Neural progenitor cell (in vitro differentiated cells): ENCODE measurements at regions not wholly inside any gene's neighbourhood (a gene's known extent, or its start where the extent isn't known, plus 50 kb on each side); places are given as distances from the start of the nearest gene placed in this dataset.

Experiments used
- DNase-seq: peaks from one replicate; pipeline ENCODE4 v3.0.0-alpha.2; 2016; ENCODE audit warnings: low spot score
- H2AFZ ChIP-seq: fragments of 200-600 bp; sonication (generic); replicated peaks from 2 replicates; pipeline ENCODE4 v1.6.1; 2016; ENCODE audit warnings: antibody characterized with exemption
- H3F3A ChIP-seq: fragments of 200-600 bp; sonication (generic); 2 replicates; pipeline ENCODE4 v1.6.1; 2016; ENCODE audit warnings: antibody characterized with exemption, low read depth
- H3K27ac ChIP-seq: fragments of 200-600 bp; sonication (generic); 2 replicates; pipeline ENCODE4 v1.5.1; 2016; ENCODE audit warnings: mild to moderate bottlenecking
- H3K27me3 ChIP-seq: fragments of 200-600 bp; sonication (generic); 2 replicates; pipeline ENCODE4 v1.6.1; 2016; ENCODE audit warnings: mild to moderate bottlenecking, moderate library complexity
- H3K36me3 ChIP-seq: fragments of 200-600 bp; sonication (generic); 2 replicates; pipeline ENCODE4 v1.5.1; 2016
- H3K4me1 ChIP-seq: fragments of 200-600 bp; sonication (generic); 2 replicates; pipeline ENCODE4 v1.6.1; 2016; ENCODE audit warnings: mixed run types
- H3K4me2 ChIP-seq: fragments of 200-600 bp; sonication (generic); 2 replicates; pipeline ENCODE4 v1.6.1; 2016
- H3K4me3 ChIP-seq: fragments of 200-600 bp; sonication (generic); 2 replicates; pipeline ENCODE4 v1.5.1; 2016
- H3K79me2 ChIP-seq: fragments of 200-600 bp; sonication (generic); 2 replicates; pipeline ENCODE4 v1.6.1; 2016; ENCODE audit warnings: low read depth
- H3K9ac ChIP-seq: fragments of 200-600 bp; sonication (generic); 2 replicates; pipeline ENCODE4 v1.6.1; 2016
- H3K9me3 ChIP-seq: fragments of 200-600 bp; sonication (generic); 2 replicates; pipeline ENCODE4 v1.5.1; 2016; ENCODE audit warnings: low read depth
- H4K20me1 ChIP-seq: fragments of 200-600 bp; sonication (generic); 2 replicates; pipeline ENCODE4 v1.6.1; 2016; ENCODE audit warnings: low read depth
- H3K27ac Mint-ChIP-seq: 3 replicates; pipeline ENCODE4 v1.8.0; 2021; ENCODE audit warnings: mixed read lengths
- H3K27me3 Mint-ChIP-seq: 2 replicates; pipeline ENCODE4 v1.8.0; 2022; ENCODE audit warnings: low read depth, mild to moderate bottlenecking, inconsistent platforms, moderate library complexity, mixed read lengths; ENCODE audit not compliant: insufficient read depth
- H3K36me3 Mint-ChIP-seq: 3 replicates; pipeline ENCODE4 v1.8.0; 2021; ENCODE audit warnings: mixed read lengths
- H3K4me1 Mint-ChIP-seq: 3 replicates; pipeline ENCODE4 v1.8.0; 2021; ENCODE audit warnings: mixed read lengths
- H3K4me3 Mint-ChIP-seq: 3 replicates; pipeline ENCODE4 v1.8.0; 2021; ENCODE audit warnings: mild to moderate bottlenecking, moderate library complexity, mixed read lengths
- H3K9me3 Mint-ChIP-seq: 3 replicates; pipeline ENCODE4 v1.8.0; 2020; ENCODE audit warnings: mixed read lengths
- CTCF ChIP-seq: fragments of 200-600 bp; sonication (generic); IDR thresholded peaks from 2 replicates; pipeline ENCODE4 v1.5.1; 2017; ENCODE audit warnings: antibody characterized with exemption, mild to moderate bottlenecking
- EZH2 ChIP-seq: fragments of 200-600 bp; sonication (generic); IDR thresholded peaks from 2 replicates; pipeline ENCODE4 v1.6.1; 2017; ENCODE audit warnings: antibody characterized with exemption, mild to moderate bottlenecking, moderate library complexity
- EZH2phosphoT487 ChIP-seq: fragments of 200-600 bp; sonication (generic); IDR thresholded peaks from 2 replicates; pipeline ENCODE4 v1.6.1; 2017; ENCODE audit warnings: antibody characterized with exemption

GRCh38 chr7:53699215-53699837, 663.9 kb downstream of the POM121L12 start:
- TF ChIP-seq EZH2phosphoT487 (no peak), CTCF (no peak), EZH2 (no peak)
- Mint-ChIP-seq H3K9me3 (no peaks in the 10 kb centered on the region), H3K4me1 (no peaks in the 10 kb centered on the region), H3K36me3 (no peaks in the 10 kb centered on the region), H3K27me3 (no peaks in the 10 kb centered on the region), H3K4me3 (no peak overlapping the region), H3K27ac (no peak overlapping the region)
- no peak overlapping the region for H3K4me3 ChIP-seq
- no peaks in the 10 kb centered on the region for H3F3A ChIP-seq
- H3K79me2 ChIP-seq: no peaks in the 10 kb centered on the region
- no peak for DNase-seq
- H3K27me3 ChIP-seq: no peaks in the 10 kb centered on the region
- H3K4me2 ChIP-seq: no peak overlapping the region
- no peak overlapping the region for H3K27ac ChIP-seq
- H3K36me3 ChIP-seq: no peaks in the 10 kb centered on the region
- no peaks in the 10 kb centered on the region for H3K9me3 ChIP-seq
- H3K4me1 ChIP-seq: no peaks in the 10 kb centered on the region
- no peaks in the 10 kb centered on the region for H4K20me1 ChIP-seq
- H3K9ac ChIP-seq: no peak overlapping the region
- H2AFZ ChIP-seq: no peak overlapping the region

GRCh38 chr7:53719122-53719521, 683.7 kb downstream of the POM121L12 start:
- Histone ChIP-seq H3K79me2 (no peaks in the 10 kb centered on the region), H3K36me3 (no peaks in the 10 kb centered on the region), H3K9ac (no peak overlapping the region), H3K27ac (no peak overlapping the region), H3F3A (no peaks in the 10 kb centered on the region), H3K4me2 (no peak overlapping the region), H3K27me3 (no peaks in the 10 kb centered on the region), H3K9me3 (no peaks in the 10 kb centered on the region), H2AFZ (no peak overlapping the region), H3K4me3 (no peak overlapping the region), H4K20me1 (no peaks in the 10 kb centered on the region), H3K4me1 (no peaks in the 10 kb centered on the region)
- DNase-seq: no peak
- Mint-ChIP-seq H3K27ac (no peak overlapping the region), H3K9me3 (no peaks in the 10 kb centered on the region), H3K4me3 (no peak overlapping the region), H3K4me1 (no peaks in the 10 kb centered on the region), H3K36me3 (no peaks in the 10 kb centered on the region), H3K27me3 (peaks cover 2% of the 10 kb centered on the region)
- no peak for TF ChIP-seq EZH2
- TF ChIP-seq EZH2phosphoT487: no peak
- TF ChIP-seq CTCF: no peak

GRCh38 chr7:53740971-53741370, 705.5 kb downstream of the POM121L12 start:
- Histone ChIP-seq H4K20me1 (no peaks in the 10 kb centered on the region), H3K9me3 (peaks cover 3% of the 10 kb centered on the region), H3K79me2 (no peaks in the 10 kb centered on the region), H3K27ac (no peak overlapping the region), H3K36me3 (no peaks in the 10 kb centered on the region), H3K4me2 (no peak overlapping the region), H3K27me3 (no peaks in the 10 kb centered on the region), H2AFZ (no peak overlapping the region), H3K4me1 (no peaks in the 10 kb centered on the region), H3K9ac (no peak overlapping the region), H3K4me3 (no peak overlapping the region), H3F3A (no peaks in the 10 kb centered on the region)
- Mint-ChIP-seq H3K27me3 (no peaks in the 10 kb centered on the region), H3K4me1 (no peaks in the 10 kb centered on the region), H3K9me3 (peaks cover 2% of the 10 kb centered on the region), H3K36me3 (no peaks in the 10 kb centered on the region), H3K4me3 (no peak overlapping the region), H3K27ac (no peak overlapping the region)
- TF ChIP-seq EZH2 (no peak), CTCF (no peak), EZH2phosphoT487 (no peak)
- no peak for DNase-seq
